H1 (cell line): ENCODE measurements at regions not wholly inside any gene's neighbourhood (a gene's known extent, or its start where the extent isn't known, plus 50 kb on each side); places are given as distances from the start of the nearest gene placed in this dataset.

Experiments used
- HDAC6 ChIP-seq: IDR thresholded peaks from one replicate; pipeline ENCODE4 v1.7.1; 2012; ENCODE audit warnings: low read depth, mild to moderate bottlenecking, inconsistent platforms, low read length, moderate library complexity
- KDM5A ChIP-seq: fragments of 200-600 bp; IDR thresholded peaks from 2 replicates; pipeline ENCODE4 v1.7.1; 2012; ENCODE audit warnings: mild to moderate bottlenecking, low read length, inconsistent platforms, mixed read lengths
- TBP ChIP-seq: IDR thresholded peaks from 2 replicates; pipeline ENCODE4 v1.6.1; 2011; ENCODE audit warnings: low read depth, low read length, improper control_type of control experiment
- TF ChIP-seq, protein P1 (sequence below): IDR thresholded peaks from 2 replicates; pipeline ENCODE4 v1.6.1; 2011; ENCODE audit warnings: low read depth, mild to moderate bottlenecking, low read length; ENCODE audit not compliant: insufficient read depth

- TF ChIP-seq, protein P1, sequence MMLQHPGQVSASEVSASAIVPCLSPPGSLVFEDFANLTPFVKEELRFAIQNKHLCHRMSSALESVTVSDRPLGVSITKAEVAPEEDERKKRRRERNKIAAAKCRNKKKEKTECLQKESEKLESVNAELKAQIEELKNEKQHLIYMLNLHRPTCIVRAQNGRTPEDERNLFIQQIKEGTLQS = no peak
- no peak for TF ChIP-seq KDM5A
- no peak for TF ChIP-seq HDAC6
- TF ChIP-seq TBP = no peak
Observed at GRCh38 chr2:4679391-4679790, 976.0 kb downstream of the DCDC2C start (continued).
